SK-N-SH (cell line): ENCODE measurements at regions not wholly inside any gene's neighbourhood (a gene's known extent, or its start where the extent isn't known, plus 50 kb on each side); places are given as distances from the start of the nearest gene placed in this dataset.

Source experiments
- CTCF ChIA-PET: fragments of 300-600, 350-600 bp; formaldehyde crosslinking; extraction: SDS; loops from one replicate; lab custom pipeline; 2021; lab: Yijun Ruan, JAX
- POLR2A ChIA-PET: fragments of 350-600 bp; sonication (Branson Sonifier 250); formaldehyde crosslinking; extraction: SDS; loops from one replicate; lab custom pipeline; 2020; ENCODE audit warnings: antibody characterized with exemption, inconsistent platforms; lab: Yijun Ruan, JAX
- DNase-seq: peaks from one replicate; pipeline ENCODE4 v3.0.0; 2012
- H2AFZ ChIP-seq: fragments of 200-600 bp; sonication (generic); 2 replicates; pipeline ENCODE4 v1.8.1; 2016; ENCODE audit warnings: antibody characterized with exemption, mild to moderate bottlenecking, low read depth
- H3F3A ChIP-seq: fragments of 200-600 bp; sonication (generic); replicated peaks from 2 replicates; pipeline ENCODE3; 2016; ENCODE audit warnings: antibody characterized with exemption, mild to moderate bottlenecking; ENCODE audit not compliant: insufficient read depth
- H3K27ac ChIP-seq, 2 experiments: fragments of 200-500 bp in 1 of 2; fragments of 200-600 bp in 1 of 2; sonication (Bioruptor generic) in 1 of 2; sonication (generic), shearing (Covaris generic) in 1 of 2; 2 replicates each; pipeline versions ENCODE4 v1.5.1 to v1.6.1; 2014 to 2016; ENCODE audit warnings: low read depth in 2 of 2, inconsistent platforms in 1 of 2, low read length in 1 of 2, mild to moderate bottlenecking in 1 of 2, mixed read lengths in 1 of 2
- H3K27me3 ChIP-seq: fragments of 200-600 bp; sonication (generic), shearing (Covaris generic); 2 replicates; pipeline ENCODE4 v1.6.1; 2016; ENCODE audit warnings: mixed run types; ENCODE audit not compliant: insufficient read depth
- H3K36me3 ChIP-seq, 2 experiments: fragments of 200-500 bp in 1 of 2; fragments of 200-600 bp in 1 of 2; sonication (Bioruptor generic) in 1 of 2; sonication (generic) in 1 of 2; replicated peaks in 1 of 2; 2 replicates each; pipeline versions ENCODE3 to v1.5.1; 2014 to 2016; ENCODE audit warnings: low read length in 1 of 2, mild to moderate bottlenecking in 1 of 2; ENCODE audit not compliant: insufficient read depth in 2 of 2, control insufficient read depth in 1 of 2
- H3K4me1 ChIP-seq, 2 experiments: fragments of 200-500 bp in 1 of 2; fragments of 200-600 bp in 1 of 2; sonication (Bioruptor generic) in 1 of 2; sonication (generic), shearing (Covaris generic) in 1 of 2; 2 replicates each; pipeline versions ENCODE4 v1.5.1 to v1.6.1; 2014 to 2016; ENCODE audit warnings: low read depth in 1 of 2, low read length in 1 of 2, mixed run types in 1 of 2; ENCODE audit not compliant: insufficient read depth in 2 of 2, control insufficient read depth in 1 of 2
- H3K4me2 ChIP-seq: fragments of 200-600 bp; sonication (generic), shearing (Covaris generic); 2 replicates; pipeline ENCODE4 v1.6.1; 2017; ENCODE audit warnings: mixed run types
- H3K4me3 ChIP-seq, 2 experiments: fragments of 200-500 bp in 1 of 2; fragments of 200-600 bp in 1 of 2; sonication (Bioruptor generic) in 1 of 2; sonication (generic), shearing (Covaris generic) in 1 of 2; 2 replicates each; pipeline versions ENCODE4 v1.5.1 to v1.8.1; 2014 to 2016; ENCODE audit warnings: low read depth in 2 of 2, inconsistent platforms in 1 of 2, low read length in 1 of 2, mild to moderate bottlenecking in 1 of 2, mixed read lengths in 1 of 2, moderate library complexity in 1 of 2
- H3K79me2 ChIP-seq: fragments of 200-600 bp; sonication (generic); 2 replicates; pipeline ENCODE4 v1.8.1; 2017; ENCODE audit warnings: mild to moderate bottlenecking; ENCODE audit not compliant: insufficient read depth
- H3K9ac ChIP-seq: fragments of 200-600 bp; sonication (generic); 2 replicates; pipeline ENCODE4 v1.6.1; 2017; ENCODE audit warnings: mixed run types
- H3K9me2 ChIP-seq: fragments of 200-600 bp; sonication (generic); 2 replicates; pipeline ENCODE4 v1.6.1; 2017; ENCODE audit warnings: mixed run types
- H3K9me3 ChIP-seq: fragments of 200-600 bp; sonication (generic); 2 replicates; pipeline ENCODE4 v1.6.1; 2017; ENCODE audit warnings: mixed run types, mild to moderate bottlenecking, moderate library complexity
- H4K20me1 ChIP-seq: fragments of 200-600 bp; sonication (generic); 2 replicates; pipeline ENCODE4 v1.6.1; 2017; ENCODE audit warnings: mild to moderate bottlenecking, mixed run types; ENCODE audit not compliant: insufficient read depth
- ELF1 ChIP-seq: IDR thresholded peaks from 2 replicates; pipeline ENCODE4 v1.4.0; 2012
- EP300 ChIP-seq, 2 experiments: IDR thresholded peaks; 2 replicates each; pipeline versions ENCODE4 v1.4.0 to v1.6.1; 2012; ENCODE audit warnings: borderline replicate concordance in 1 of 2, low read depth in 1 of 2, low read length in 1 of 2
- EZH2phosphoT487 ChIP-seq: fragments of 200-600 bp; sonication (generic); IDR thresholded peaks from 2 replicates; pipeline ENCODE4 v1.6.1; 2017; ENCODE audit warnings: low read depth, mixed run types, mild to moderate bottlenecking, antibody characterized with exemption, moderate library complexity, borderline replicate concordance
- FOSL2 ChIP-seq: IDR thresholded peaks from 2 replicates; pipeline ENCODE4 v1.4.0; 2012; ENCODE audit warnings: low read depth, mild to moderate bottlenecking, moderate library complexity, borderline replicate concordance
- FOXJ3 ChIP-seq: sonication (generic); formaldehyde crosslinking; IDR thresholded peaks from 2 replicates; pipeline ENCODE4 v1.5.1; 2020; ENCODE audit warnings: mild to moderate bottlenecking, missing genetic modification reagents
- FOXM1 ChIP-seq: IDR thresholded peaks from 2 replicates; pipeline ENCODE4 v1.4.0; 2012; ENCODE audit warnings: low read depth, mild to moderate bottlenecking
- JUND ChIP-seq: IDR thresholded peaks from 2 replicates; pipeline ENCODE4 v1.4.0; 2012
- MAX ChIP-seq: IDR thresholded peaks from 2 replicates; pipeline ENCODE4 v1.4.0; 2012; ENCODE audit warnings: low read depth
- NFIC ChIP-seq: IDR thresholded peaks from 2 replicates; pipeline ENCODE4 v1.4.0; 2012; ENCODE audit warnings: borderline replicate concordance
- NRF1 ChIP-seq: IDR thresholded peaks from 2 replicates; pipeline ENCODE4 v1.6.1; 2012; ENCODE audit warnings: low read depth, mild to moderate bottlenecking, low read length
- RCOR1 ChIP-seq: fragments of 150-350 bp; IDR thresholded peaks from 2 replicates; pipeline ENCODE4 v1.6.1; 2017; ENCODE audit warnings: antibody characterized with exemption, low read length
- ZBTB33 ChIP-seq: IDR thresholded peaks from 2 replicates; pipeline ENCODE4 v1.4.0; 2012; ENCODE audit warnings: low read depth, borderline replicate concordance
- WGBS: methylation state at CpG from one replicate; pipeline ENCODE4 v1.1.6; 2017; ENCODE audit warnings: low lambda C conversion rate; 5-methylcytosine and 5-hydroxymethylcytosine counted together
- TF ChIP-seq, protein P1 (sequence below): IDR thresholded peaks from 2 replicates; pipeline ENCODE4 v1.6.1; 2012; ENCODE audit warnings: mild to moderate bottlenecking, low read depth, low read length, moderate library complexity

DNA sequence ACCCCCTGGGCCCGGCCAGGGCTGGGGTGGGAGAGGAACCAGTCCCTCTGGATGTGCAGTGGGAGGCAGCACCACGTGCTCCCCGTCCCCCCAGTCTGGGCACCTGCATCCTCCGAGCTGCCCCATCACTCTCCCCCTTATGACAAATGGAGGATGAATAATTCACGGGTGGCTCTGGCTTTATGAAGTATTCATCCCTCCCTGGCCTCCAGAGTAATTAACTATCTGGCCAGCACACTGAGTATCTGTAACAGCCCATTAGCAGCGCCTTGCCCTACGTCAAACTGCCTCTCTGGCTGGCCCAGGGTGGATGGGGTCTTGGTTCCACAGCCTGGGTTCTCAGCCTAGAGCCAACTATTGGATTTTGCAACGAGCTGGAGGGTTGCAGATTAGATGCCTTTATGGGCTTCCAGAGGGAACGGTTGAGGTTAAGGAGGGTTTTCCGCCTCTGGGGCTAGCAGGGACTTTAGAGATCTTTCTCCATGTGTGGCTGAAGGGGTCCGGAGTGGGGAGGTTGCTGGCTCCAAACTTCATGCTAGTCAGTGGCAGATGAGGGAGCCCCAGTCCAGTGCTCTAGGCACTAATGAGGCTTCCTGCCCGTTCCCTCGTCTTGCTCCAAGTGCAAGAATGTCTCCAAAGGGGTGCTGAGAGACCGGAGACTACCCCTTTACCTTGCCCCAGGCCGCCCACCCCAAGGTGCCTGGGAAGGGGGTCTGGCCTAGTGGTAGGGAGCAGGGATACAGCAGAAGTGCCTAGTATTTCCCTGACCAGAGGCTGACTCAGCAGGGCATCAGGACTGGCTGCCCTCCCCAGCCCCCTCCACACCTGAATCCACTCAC lies 53.5 kb upstream of the MLN start (continued):
- no peak for TF ChIP-seq ELF1
- TF ChIP-seq FOXJ3 (CRISPR knock-in tag), result no peak

DNA sequence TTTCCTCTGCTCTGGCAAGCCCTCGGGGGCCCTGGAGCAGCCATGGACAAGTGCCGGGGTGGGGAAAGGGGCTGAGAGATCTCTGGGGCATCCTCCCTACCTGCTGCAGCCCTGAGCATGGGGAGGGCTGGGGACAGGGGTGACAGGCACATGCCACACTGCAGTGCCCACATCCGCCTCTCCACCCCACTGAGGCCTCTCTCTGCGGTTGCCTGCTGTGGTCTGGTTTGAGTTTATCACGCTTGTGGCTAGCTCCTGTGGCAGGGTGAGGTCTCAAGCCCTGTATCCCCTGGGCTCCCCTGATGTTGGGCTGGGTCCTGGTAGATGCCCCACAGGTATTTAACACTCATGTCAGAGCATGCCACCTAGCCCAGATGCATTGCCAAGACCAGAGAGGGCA lies 52.9 kb upstream of the MLN start:
- Histone ChIP-seq H3K4me3 (no peak overlapping the region), H3K27me3 (no peaks in the 10 kb centered on the region), H4K20me1 (no peaks in the 10 kb centered on the region), H3K27ac (no peak overlapping the region), H3F3A (no peaks in the 10 kb centered on the region), H2AFZ (no peak overlapping the region), H3K36me3 (no peaks in the 10 kb centered on the region), H3K9me3 (no peaks in the 10 kb centered on the region), H3K4me1 (peaks cover 0 to 7% of the 10 kb centered on the region in 2 experiments; a peak in 1 of 4 replicates), H3K4me2 (no peak overlapping the region), H3K79me2 (no peaks in the 10 kb centered on the region), H3K9me2 (no peaks in the 10 kb centered on the region), H3K9ac (no peak overlapping the region)
- ChIA-PET POLR2A (no interaction called here), CTCF (interaction anchor here (1.3 to 1.5 kb wide), 2 partner anchors 112 to 199 kb away, joined by 3 to 4 read pairs; no protein-coding TSS in a partner anchor)
- 93% methylated on average over 2 of the region's 5 CpGs for WGBS
- TF ChIP-seq FOSL2 (no peak), FOXJ3 (CRISPR knock-in tag) (no peak), NFIC (no peak), JUND (no peak), EP300 (IDR thresholded peaks at IDR 0.05; ENCODE audit: borderline replicate concordance in 1 of 2, low read depth in 1 of 2, low read length in 1 of 2) (no peak), NRF1 (no peak), FOXM1 (no peak), ELF1 (no peak), MAX (no peak), EZH2phosphoT487 (no peak), ZBTB33 (no peak), RCOR1 (no peak)
- TF ChIP-seq, protein P1, sequence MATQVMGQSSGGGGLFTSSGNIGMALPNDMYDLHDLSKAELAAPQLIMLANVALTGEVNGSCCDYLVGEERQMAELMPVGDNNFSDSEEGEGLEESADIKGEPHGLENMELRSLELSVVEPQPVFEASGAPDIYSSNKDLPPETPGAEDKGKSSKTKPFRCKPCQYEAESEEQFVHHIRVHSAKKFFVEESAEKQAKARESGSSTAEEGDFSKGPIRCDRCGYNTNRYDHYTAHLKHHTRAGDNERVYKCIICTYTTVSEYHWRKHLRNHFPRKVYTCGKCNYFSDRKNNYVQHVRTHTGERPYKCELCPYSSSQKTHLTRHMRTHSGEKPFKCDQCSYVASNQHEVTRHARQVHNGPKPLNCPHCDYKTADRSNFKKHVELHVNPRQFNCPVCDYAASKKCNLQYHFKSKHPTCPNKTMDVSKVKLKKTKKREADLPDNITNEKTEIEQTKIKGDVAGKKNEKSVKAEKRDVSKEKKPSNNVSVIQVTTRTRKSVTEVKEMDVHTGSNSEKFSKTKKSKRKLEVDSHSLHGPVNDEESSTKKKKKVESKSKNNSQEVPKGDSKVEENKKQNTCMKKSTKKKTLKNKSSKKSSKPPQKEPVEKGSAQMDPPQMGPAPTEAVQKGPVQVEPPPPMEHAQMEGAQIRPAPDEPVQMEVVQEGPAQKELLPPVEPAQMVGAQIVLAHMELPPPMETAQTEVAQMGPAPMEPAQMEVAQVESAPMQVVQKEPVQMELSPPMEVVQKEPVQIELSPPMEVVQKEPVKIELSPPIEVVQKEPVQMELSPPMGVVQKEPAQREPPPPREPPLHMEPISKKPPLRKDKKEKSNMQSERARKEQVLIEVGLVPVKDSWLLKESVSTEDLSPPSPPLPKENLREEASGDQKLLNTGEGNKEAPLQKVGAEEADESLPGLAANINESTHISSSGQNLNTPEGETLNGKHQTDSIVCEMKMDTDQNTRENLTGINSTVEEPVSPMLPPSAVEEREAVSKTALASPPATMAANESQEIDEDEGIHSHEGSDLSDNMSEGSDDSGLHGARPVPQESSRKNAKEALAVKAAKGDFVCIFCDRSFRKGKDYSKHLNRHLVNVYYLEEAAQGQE, result no peak
- DNase-seq, result no peak
